B cell (primary cell): ENCODE measurements at regions not wholly inside any gene's neighbourhood (a gene's known extent, or its start where the extent isn't known, plus 50 kb on each side); places are given as distances from the start of the nearest gene placed in this dataset.

Source experiments
- ATAC-seq: fragments of 200-7000 bp; cut with Tn5 transposase; one replicate; pipeline ENCODE4 v1.10.0; 2021; ENCODE audit warnings: low read depth, mild to moderate bottlenecking, moderate number of reproducible peaks, moderate library complexity
- CTCF ChIA-PET: fragments of 350-600 bp; sonication (Branson Sonifier 250); formaldehyde crosslinking; loops from one replicate; lab custom pipeline; 2021; ENCODE audit warnings: antibody characterized with exemption, inconsistent platforms; lab: Charles Lee
- POLR2A ChIA-PET: fragments of 350-600 bp; sonication (Branson Sonifier 250); formaldehyde crosslinking; loops from one replicate; lab custom pipeline; 2021; ENCODE audit warnings: antibody characterized with exemption; lab: Charles Lee
- DNase-seq: peaks from one replicate; pipeline ENCODE4 v3.0.0; 2013
- H2AFZ ChIP-seq: 2 replicates; pipeline ENCODE4 v1.6.1; 2012; ENCODE audit warnings: mild to moderate bottlenecking, low read depth, low read length; ENCODE audit not compliant: insufficient read depth, poor library complexity, severe bottlenecking
- H3K27ac ChIP-seq, 2 donors: 1 replicate in 1 of 2; 2 replicates in 1 of 2; pipeline ENCODE4 v1.5.1; 2012 to 2013; ENCODE audit warnings: low read length in 2 of 2, mild to moderate bottlenecking in 2 of 2, moderate library complexity in 1 of 2
- H3K27me3 ChIP-seq, 4 experiments: fragments of 200-600 bp in 1 of 4; sonication (generic) in 1 of 4; replicated peaks in 1 of 4; 1 replicate in 2 of 4; 2 replicates in 2 of 4; pipeline versions ENCODE4 v1.6.1 to v1.7.0; 2013 to 2016; ENCODE audit warnings: low read length in 3 of 4, mild to moderate bottlenecking in 2 of 4, mixed read lengths in 1 of 4, moderate library complexity in 1 of 4; ENCODE audit not compliant: insufficient read depth in 4 of 4, control insufficient read depth in 3 of 4; ENCODE audit errors: control extremely low read depth in 1 of 4
- H3K36me3 ChIP-seq, 2 experiments: replicated peaks in 1 of 2; 1 replicate in 1 of 2; 2 replicates in 1 of 2; pipeline versions ENCODE4 v1.6.1 to v1.7.1; 2013; ENCODE audit warnings: low read length in 1 of 2; ENCODE audit not compliant: insufficient read depth in 2 of 2, control insufficient read depth in 1 of 2; ENCODE audit errors: control extremely low read depth in 1 of 2, extremely low read depth in 1 of 2
- H3K4me1 ChIP-seq, 2 donors: fragments of 200-600 bp in 1 of 2; sonication (generic) in 1 of 2; 1 replicate in 1 of 2; 2 replicates in 1 of 2; pipeline versions ENCODE4 v1.5.1 to v1.6.1; 2013 to 2017; ENCODE audit warnings: low read length in 2 of 2; ENCODE audit not compliant: control insufficient read depth in 2 of 2, insufficient read depth in 2 of 2
- H3K4me2 ChIP-seq: replicated peaks from 2 replicates; pipeline ENCODE3; 2012; ENCODE audit warnings: mild to moderate bottlenecking, low read depth, low read length; ENCODE audit not compliant: poor library complexity, severe bottlenecking
- H3K4me3 ChIP-seq, 5 experiments: fragments of 200-600 bp in 1 of 5; sonication (generic) in 1 of 5; 1 replicate in 3 of 5; 2 replicates in 2 of 5; pipeline versions ENCODE4 v1.5.1 to v1.7.0; 2011 to 2016; ENCODE audit warnings: low read length in 4 of 5, mild to moderate bottlenecking in 4 of 5, low read depth in 2 of 5, control low read depth in 1 of 5, moderate library complexity in 1 of 5; ENCODE audit not compliant: insufficient read depth in 1 of 5; ENCODE audit errors: control extremely low read depth in 1 of 5, extremely low read depth in 1 of 5
- H3K79me2 ChIP-seq: fragments of 200-600 bp; sonication (generic); one replicate; pipeline ENCODE4 v1.6.0; 2016; ENCODE audit warnings: low read length; ENCODE audit not compliant: control insufficient read depth, insufficient read depth
- H3K9ac ChIP-seq: fragments of 200-600 bp; sonication (generic); 2 replicates; pipeline ENCODE4 v1.6.1; 2017; ENCODE audit warnings: mild to moderate bottlenecking, low read length, moderate library complexity
- H3K9me3 ChIP-seq, 3 donors: one replicate each; pipeline versions ENCODE4 v1.6.1 to v1.7.1; 2013; ENCODE audit warnings: low read length in 2 of 3; ENCODE audit not compliant: control insufficient read depth in 2 of 3, insufficient read depth in 1 of 3; ENCODE audit errors: control extremely low read depth in 1 of 3
- H4K20me1 ChIP-seq: 2 replicates; pipeline ENCODE4 v1.6.0; 2012; ENCODE audit warnings: mild to moderate bottlenecking, low read length; ENCODE audit not compliant: insufficient read depth, control insufficient read depth, poor library complexity, severe bottlenecking
- H3K27ac Mint-ChIP-seq: one replicate; pipeline ENCODE4 v1.8.0; 2021; ENCODE audit warnings: mixed read lengths
- H3K27me3 Mint-ChIP-seq: one replicate; pipeline ENCODE4 v1.8.0; 2021; ENCODE audit warnings: mixed read lengths
- H3K4me1 Mint-ChIP-seq: one replicate; pipeline ENCODE4 v1.8.0; 2021; ENCODE audit warnings: mixed read lengths
- H3K4me3 Mint-ChIP-seq: one replicate; pipeline ENCODE4 v1.8.0; 2021; ENCODE audit warnings: mixed read lengths
- H3K9me3 Mint-ChIP-seq: one replicate; pipeline ENCODE4 v1.8.0; 2022; ENCODE audit warnings: mixed read lengths; ENCODE audit not compliant: insufficient read depth
- CTCF ChIP-seq: fragments of 200-600 bp; IDR thresholded peaks from one replicate; pipeline ENCODE4 v1.8.0; 2022; ENCODE audit warnings: antibody characterized with exemption, mild to moderate bottlenecking
- EZH2 ChIP-seq: IDR thresholded peaks from 2 replicates; pipeline ENCODE4 v1.6.1; 2012; ENCODE audit warnings: borderline replicate concordance, low read depth, mild to moderate bottlenecking, moderate library complexity, low read length; ENCODE audit not compliant: insufficient read depth, poor library complexity, severe bottlenecking
- WGBS: methylation state at CpG from one replicate; pipeline ENCODE4 v1.1.5; 2013; ENCODE audit warnings: missing lambda C conversion rate; ENCODE audit not compliant: insufficient coverage; 5-methylcytosine and 5-hydroxymethylcytosine counted together
- intact Hi-C: fragments of 100-400 bp; cut with micrococcal nuclease; formaldehyde crosslinking; loops from one replicate; pipeline ENCODE4 v1.10.0; 2022

- Mint-ChIP-seq H3K27me3 (no peaks in the 10 kb centered on the region), H3K27ac (no peak overlapping the region), H3K9me3 (peaks cover 3% of the 10 kb centered on the region), H3K4me1 (no peaks in the 10 kb centered on the region), H3K4me3 (no peak overlapping the region)
- no peak for DNase-seq
- Histone ChIP-seq H3K27me3 (no peaks in the 10 kb centered on the region), H4K20me1 (no peaks in the 10 kb centered on the region), H3K36me3 (no peaks in the 10 kb centered on the region), H2AFZ (no peak overlapping the region), H3K4me1 (no peaks in the 10 kb centered on the region), H3K27ac (no peak overlapping the region), H3K4me3 (no peak overlapping the region), H3K79me2 (no peaks in the 10 kb centered on the region), H3K9me3 (peaks cover 0 to 6% (median 0%) of the 10 kb centered on the region in 3 donors), H3K4me2 (no peak overlapping the region), H3K9ac (no peak overlapping the region)
- CTCF ChIA-PET: no interaction called here
- intact Hi-C loops: no loop called here
- no peak for ATAC-seq
- WGBS: no CpG with 5 or more reads among the region's 3 CpGs
- POLR2A ChIA-PET: no interaction called here
- no peak for TF ChIP-seq CTCF
- no peak for TF ChIP-seq EZH2
Measured at GRCh38 chr6:80976336-80976735, 776.1 kb downstream of the TENT5A start.

GRCh38 chr6:80974579-80974978 is 777.9 kb downstream of the TENT5A start:
- Histone ChIP-seq H3K9me3 (peaks cover 0 to 6% (median 0%) of the 10 kb centered on the region in 3 donors), H4K20me1 (no peaks in the 10 kb centered on the region), H3K79me2 (no peaks in the 10 kb centered on the region), H3K27me3 (no peaks in the 10 kb centered on the region), H3K36me3 (no peaks in the 10 kb centered on the region), H3K4me2 (no peak overlapping the region), H3K9ac (no peak overlapping the region), H2AFZ (no peak overlapping the region), H3K27ac (no peak overlapping the region), H3K4me1 (no peaks in the 10 kb centered on the region), H3K4me3 (no peak overlapping the region)
- ATAC-seq (no peak), DNase-seq (no peak)
- WGBS: 92% methylated on average over 2 of the region's 2 CpGs
- no peaks in the 10 kb centered on the region for H3K9me3 Mint-ChIP-seq
- intact Hi-C loops: no loop called here
- TF ChIP-seq CTCF (no peak), EZH2 (no peak)
- CTCF ChIA-PET: no interaction called here
- H3K27ac Mint-ChIP-seq: no peak overlapping the region
- POLR2A ChIA-PET: no interaction called here
- no peaks in the 10 kb centered on the region for H3K4me1 Mint-ChIP-seq
- no peaks in the 10 kb centered on the region for H3K27me3 Mint-ChIP-seq
- H3K4me3 Mint-ChIP-seq: no peak overlapping the region
